UCSD-AML1 (cell line): ENCODE measurements at regions not wholly inside any gene's neighbourhood (a gene's known extent, or its start where the extent isn't known, plus 50 kb on each side); places are given as distances from the start of the nearest gene placed in this dataset.

Source experiments
- DNase-seq: peaks from one replicate; lab custom pipeline; 2025; ENCODE audit not compliant: unreplicated experiment; lab: John Stamatoyannopoulos, UW

GRCh38 chr17:79374807-79375206 is 236.0 kb downstream of the RBFOX3 start:
- DNase-seq: no peak

- no peak for DNase-seq
Observed at GRCh38 chr17:79374087-79374689, 236.7 kb downstream of the RBFOX3 start.

GRCh38 chr17:79372470-79373238 is 238.2 kb downstream of the RBFOX3 start:
- DNase-seq: no peak

- DNase-seq: no peak
Observed at GRCh38 chr17:79371984-79372383, 238.9 kb downstream of the RBFOX3 start.

- no peak for DNase-seq
Observed at GRCh38 chr17:79370594-79370993, 240.3 kb downstream of the RBFOX3 start.

GRCh38 chr17:79370126-79370525 is 240.7 kb downstream of the RBFOX3 start:
- no peak for DNase-seq

- no peak for DNase-seq
Observed at GRCh38 chr17:79369532-79369931, 241.3 kb downstream of the RBFOX3 start.

- DNase-seq: no peak
Observed at GRCh38 chr17:79369001-79369400, 241.8 kb downstream of the RBFOX3 start.

- no peak for DNase-seq
Observed at GRCh38 chr17:79368521-79368920, 242.3 kb downstream of the RBFOX3 start.

GRCh38 chr17:79366988-79367571 is 243.8 kb downstream of the RBFOX3 start:
- no peak for DNase-seq

- DNase-seq: no peak
Observed at GRCh38 chr17:79365836-79366770, 244.7 kb downstream of the RBFOX3 start.

- DNase-seq: no peak
Observed at GRCh38 chr17:79365351-79365750, 245.5 kb downstream of the RBFOX3 start.

GRCh38 chr17:79364315-79365094 is 246.3 kb downstream of the RBFOX3 start:
- DNase-seq: no peak

- no peak for DNase-seq
Observed at GRCh38 chr17:79363552-79364275, 247.1 kb downstream of the RBFOX3 start.

GRCh38 chr17:79362772-79363305 is 248.0 kb downstream of the RBFOX3 start:
- DNase-seq: no peak

- DNase-seq: no peak
Observed at GRCh38 chr17:79361873-79362771, 248.7 kb downstream of the RBFOX3 start.

- no peak for DNase-seq
Observed at GRCh38 chr17:79361221-79361734, 249.6 kb downstream of the RBFOX3 start.

- DNase-seq: no peak
Observed at GRCh38 chr17:79360196-79360595, 250.7 kb downstream of the RBFOX3 start.
